ENCODE measurements at regions not wholly inside any gene's neighbourhood (a gene's known extent, or its start where the extent isn't known, plus 50 kb on each side); places are given as distances from the start of the nearest gene placed in this dataset.
"Not testable (repeated sequence)": the region's sequence is repeated elsewhere in the genome, so short reads cannot be mapped to it uniquely, and the experiment has no call there.

DNA sequence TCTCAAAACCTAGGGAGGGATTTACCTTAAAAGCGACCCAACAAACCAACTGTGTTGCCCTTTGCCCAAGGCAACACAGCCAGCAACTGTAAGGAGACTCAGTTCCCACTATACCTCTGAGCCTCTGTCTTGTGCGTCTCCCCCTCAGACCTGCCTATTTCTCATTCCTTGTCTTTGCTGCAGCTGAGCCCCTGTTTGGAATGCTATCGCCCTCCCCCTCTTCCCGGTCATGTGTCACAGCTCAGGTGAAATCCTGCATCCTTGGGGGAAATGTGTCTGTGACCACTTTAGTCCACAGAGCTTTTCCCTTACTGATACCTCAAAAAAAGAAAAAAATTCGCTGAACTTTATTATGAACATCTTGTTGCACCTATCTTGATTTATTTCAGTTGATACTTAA lies 52.0 kb upstream of the LRIG1 start:
- DNase-seq (ENCODE audit: low read depth): no peak

DNA sequence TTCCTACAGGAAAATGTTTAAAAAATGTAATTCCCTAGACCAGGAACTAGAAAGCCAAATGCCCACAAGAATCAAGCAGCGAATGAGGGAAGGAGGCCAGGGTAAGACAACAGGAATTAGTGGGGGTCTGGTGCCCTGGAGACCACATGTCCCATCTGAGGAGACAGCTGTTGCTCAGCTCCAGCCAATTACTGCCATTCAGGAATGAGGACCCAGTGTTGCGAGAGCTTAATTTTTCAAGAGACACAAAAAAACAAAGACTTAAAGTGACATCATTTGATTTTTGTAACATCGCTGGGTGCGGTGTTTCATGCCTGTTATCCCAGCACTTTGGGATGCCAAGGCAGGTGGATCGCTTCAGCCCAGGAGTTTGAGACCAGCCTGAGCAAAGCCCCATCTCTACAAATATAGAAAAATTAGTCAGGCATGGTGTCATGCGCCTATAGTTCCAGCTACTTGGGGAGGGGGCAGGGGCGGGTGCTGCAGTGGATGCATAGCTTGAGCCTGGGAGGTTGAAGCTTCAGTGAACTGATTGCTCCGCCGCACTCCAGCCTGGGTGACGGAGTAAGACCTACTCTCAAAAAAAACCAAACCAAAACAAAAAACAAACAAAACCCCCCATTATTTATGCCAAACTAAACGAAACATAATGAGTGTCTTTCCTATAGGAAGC lies 52.8 kb upstream of the LRIG1 start:
- DNase-seq (ENCODE audit: low read depth): no peak

DNA sequence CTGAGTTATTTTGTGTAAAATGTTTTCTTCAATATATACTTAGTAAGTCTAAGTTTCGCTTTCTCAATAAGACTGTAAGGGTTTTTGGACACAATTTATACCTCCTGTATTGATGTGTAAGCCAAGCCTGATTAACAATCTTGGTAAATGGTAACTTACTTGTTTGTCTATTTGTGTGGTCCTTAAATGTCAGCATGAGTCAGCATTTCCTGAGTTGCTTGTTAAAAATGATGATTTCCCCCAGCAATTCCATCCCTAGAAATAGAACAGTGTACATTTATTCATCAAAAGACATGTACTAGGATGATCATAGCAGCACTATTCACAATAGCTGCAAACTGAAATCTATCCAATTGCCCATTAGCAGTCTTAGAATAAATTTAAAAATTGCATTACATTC lies 53.4 kb upstream of the LRIG1 start:
- no peak for DNase-seq (ENCODE audit: low read depth)

GRCh38 chr3:66555214-66555844 lies 54.5 kb upstream of the LRIG1 start:
- no peak for DNase-seq (ENCODE audit: low read depth)

DNA sequence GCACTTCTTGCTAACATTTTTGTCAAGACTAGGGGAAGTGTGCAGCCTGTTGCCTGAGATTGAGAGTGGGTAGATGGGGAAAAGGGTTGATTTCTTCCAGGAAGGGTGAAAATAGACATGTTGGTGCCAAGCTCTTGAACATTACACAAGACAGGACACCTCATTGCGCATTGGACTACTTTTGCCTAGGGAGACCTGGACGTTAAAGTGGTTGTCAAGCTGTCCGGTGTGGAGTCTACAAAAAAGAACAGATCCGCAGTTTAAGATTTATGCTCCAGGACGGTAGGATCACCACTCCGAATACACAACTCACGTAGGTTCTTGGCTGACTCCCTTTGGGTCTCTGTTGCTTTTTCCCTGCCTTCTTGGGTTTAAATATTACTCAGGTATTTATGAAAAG lies 56.3 kb upstream of the LRIG1 start:
- DNase-seq (ENCODE audit: low read depth): no peak

DNA sequence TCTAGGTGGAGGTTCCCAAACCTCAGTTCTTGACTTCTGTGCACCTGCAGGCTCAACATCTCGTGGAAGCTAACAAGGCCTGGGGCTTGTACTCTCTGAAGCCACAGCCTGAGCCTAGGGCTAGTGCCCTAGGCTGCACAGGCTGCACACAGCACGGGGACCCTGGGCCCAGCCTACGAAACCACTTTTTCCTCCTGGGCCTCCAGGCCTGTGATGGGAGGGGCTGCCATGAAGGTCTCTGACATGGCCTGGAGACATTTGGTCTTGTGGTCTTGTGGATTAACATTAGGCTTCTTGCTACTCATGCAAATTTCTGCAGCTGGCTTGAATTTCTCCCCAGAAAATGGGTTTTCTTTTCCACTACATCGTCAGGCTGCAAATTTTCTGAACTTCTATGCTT lies 59.1 kb upstream of the LRIG1 start:
- DNase-seq (ENCODE audit: low read depth): not testable (repeated sequence)

DNA sequence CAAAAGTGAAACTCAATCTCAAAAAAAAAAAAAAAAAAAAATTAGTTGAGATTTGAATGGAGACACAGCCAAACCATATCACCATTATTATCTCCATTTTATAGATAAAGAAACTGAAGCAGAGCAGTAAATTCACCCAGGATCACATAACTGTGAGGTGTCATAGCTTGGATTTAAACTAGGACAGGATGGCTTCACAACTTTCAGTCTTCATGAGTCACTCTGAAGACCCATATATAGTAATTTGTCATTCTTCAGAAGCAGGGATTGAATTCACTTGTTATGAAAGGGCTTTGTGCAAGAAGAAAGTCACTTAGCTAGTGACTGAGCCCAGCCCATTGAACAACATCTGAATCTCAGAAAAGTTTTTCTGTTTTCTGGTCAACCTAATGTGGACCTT lies 60.5 kb upstream of the LRIG1 start:
- no peak for DNase-seq (ENCODE audit: low read depth)

DNA sequence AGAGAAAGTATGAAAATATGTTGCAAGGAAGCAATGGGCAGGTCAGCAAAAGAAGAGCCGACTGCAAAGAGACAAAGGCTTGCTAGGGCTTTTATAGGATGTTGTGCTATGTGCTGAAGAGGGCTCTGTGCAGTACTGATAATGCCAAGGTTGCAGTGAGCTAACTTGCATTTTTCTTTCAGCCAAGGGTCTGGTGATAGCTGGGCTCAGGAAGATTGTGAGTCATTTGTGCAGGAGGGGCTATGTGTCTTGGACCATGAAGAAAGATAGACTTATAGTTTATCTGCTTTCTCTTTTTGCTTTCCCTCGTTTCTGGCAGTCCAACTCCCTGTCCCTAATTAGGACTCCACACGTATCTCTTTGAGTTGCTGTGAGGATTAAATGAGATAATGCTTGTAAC lies 64.5 kb upstream of the LRIG1 start:
- DNase-seq (ENCODE audit: low read depth): no peak

DNA sequence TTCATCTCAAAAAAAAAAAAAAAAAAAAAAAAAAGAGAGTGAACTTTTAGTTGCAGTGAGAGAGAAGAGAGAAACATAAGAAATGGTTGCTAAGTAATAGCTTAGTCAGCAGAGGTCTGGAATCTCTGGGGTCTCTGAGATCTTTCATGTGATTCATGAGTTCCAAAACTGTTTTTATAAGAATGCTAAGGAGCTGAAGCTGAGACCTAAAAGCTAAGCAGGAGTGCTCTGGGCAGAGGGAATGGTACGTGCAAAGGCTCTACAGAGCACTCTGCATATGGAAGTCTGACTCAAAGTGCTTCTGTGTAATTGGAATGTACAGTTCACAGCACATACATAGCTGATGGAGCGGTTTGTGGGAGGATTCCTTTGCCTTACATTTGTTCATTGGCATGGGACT lies 66.3 kb upstream of the LRIG1 start:
- DNase-seq (ENCODE audit: low read depth): no peak

- DNase-seq (ENCODE audit: low read depth): no peak
Measured at GRCh38 chr3:66572090-66572675, 71.4 kb upstream of the LRIG1 start.

- no peak for DNase-seq (ENCODE audit: low read depth)
Measured at GRCh38 chr3:66572938-66573710, 72.3 kb upstream of the LRIG1 start.

- no peak for DNase-seq (ENCODE audit: low read depth)
Measured at GRCh38 chr3:66574091-66574490, 73.3 kb upstream of the LRIG1 start.

DNA sequence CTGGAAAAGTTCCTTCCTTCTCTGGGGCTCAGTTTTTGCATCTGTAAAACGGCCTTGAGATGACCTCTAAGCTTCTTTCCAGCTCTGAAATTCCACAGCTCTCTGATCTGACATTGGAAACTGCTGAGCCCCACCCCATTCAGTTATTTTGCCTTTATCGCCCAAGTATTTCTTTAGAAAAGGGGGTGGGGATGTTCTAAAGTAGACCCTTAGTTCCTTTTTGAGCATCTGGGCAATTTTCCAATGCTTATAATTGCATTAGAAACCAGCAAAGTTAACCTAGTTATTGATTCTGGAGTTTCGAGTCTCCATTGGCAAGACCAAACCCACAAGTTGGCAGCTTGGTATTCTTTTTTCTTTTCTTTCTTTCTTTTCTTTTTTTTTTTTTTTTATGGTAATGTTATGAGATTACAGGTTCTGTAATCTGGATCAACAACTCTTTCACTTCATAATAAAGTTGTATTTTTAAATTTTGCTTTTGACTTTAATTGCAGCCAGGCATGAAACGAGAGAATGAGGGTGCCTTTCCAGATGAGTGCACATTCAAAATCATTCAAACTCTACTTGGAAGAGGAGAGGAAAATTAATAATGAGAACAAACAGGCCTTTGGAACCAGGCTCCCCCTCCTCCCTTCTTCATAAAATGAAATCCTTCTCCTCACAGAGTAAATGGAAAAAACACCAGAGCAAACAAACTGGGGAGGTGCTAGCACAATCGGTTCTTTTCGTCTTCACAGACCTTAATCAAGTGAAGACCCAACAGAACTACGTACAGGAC lies 76.8 kb upstream of the LRIG1 start:
- no peak for DNase-seq (ENCODE audit: low read depth)

DNA sequence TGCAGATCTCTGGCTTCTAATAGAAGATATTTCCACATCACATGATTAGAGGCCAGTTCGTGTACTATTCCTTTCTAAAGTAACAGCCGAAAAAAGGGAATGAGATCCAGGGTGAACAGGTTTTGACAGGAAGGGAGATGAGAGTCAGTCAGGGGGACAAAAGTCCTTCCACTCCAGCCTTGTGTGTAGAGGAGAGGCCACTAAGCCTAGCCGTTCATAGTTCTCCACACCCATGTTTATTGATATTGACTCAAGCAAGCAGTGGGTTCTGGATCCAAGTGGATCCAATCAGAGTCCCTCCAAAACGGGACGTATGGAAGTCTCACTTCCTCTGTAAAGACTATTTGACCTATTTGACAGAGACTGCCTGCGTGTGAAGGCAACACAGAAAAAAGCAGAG lies 80.4 kb upstream of the LRIG1 start:
- DNase-seq (ENCODE audit: low read depth): no peak

GRCh38 chr3:66582721-66583423 lies 82.0 kb upstream of the LRIG1 start:
- DNase-seq (ENCODE audit: low read depth): peak; percentile 8

DNA sequence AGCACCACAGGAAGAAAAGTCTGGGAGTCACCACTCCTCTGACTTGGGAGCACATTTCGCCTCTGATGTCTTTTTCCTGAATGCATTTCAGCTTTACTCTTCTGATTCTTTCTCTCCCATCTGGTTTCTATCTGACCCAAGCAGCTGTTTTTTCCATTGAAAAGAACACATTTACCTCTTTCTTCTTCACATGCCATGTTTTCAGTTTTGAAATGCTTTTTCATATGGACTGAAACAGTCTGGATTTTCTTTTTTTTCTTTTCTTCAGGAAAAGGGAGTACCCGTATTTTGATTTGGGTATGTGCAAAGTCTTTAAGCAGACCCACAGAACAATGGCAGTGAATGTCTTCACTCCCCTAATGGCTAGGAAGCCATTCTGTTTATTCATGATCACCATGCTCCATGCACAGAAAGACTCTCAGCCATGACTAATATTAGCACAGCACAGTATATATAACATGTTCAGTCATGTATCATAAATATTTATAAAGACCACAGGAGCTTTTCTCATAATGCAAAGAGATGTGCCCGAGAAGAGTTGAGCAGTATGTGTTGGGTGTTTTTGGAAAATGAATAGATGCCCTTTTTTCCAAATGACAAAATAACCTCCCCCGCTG lies 82.7 kb upstream of the LRIG1 start:
- no peak for DNase-seq (ENCODE audit: low read depth)

GRCh38 chr3:66585520-66586095 lies 84.8 kb upstream of the LRIG1 start:
- DNase-seq (ENCODE audit: low read depth): no peak

- no peak for DNase-seq (ENCODE audit: low read depth)
Measured at GRCh38 chr3:66586853-66587252, 86.0 kb upstream of the LRIG1 start.

DNA sequence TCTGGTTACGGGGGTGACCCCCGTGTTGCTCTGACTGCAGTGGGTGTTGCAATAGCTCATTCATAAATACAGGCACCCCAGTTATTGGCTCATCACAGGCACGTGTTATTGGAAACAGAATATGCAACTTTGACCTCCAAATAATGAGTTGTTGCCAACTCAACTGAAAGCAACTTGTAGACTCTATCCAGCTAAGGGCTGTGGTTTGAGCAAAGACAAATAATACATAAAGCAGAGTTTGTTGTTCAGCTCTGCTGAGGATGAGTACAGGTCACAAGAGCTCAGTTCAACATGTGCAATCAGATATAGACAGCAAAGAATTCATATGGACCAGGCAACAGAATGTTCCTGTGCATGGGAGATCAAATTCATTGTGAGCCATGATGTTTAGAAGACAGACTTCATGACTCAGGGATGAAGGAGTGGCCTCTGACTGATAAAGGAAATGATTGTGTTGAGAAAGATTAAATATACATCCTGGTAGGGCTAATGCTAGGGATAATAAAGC lies 87.6 kb upstream of the LRIG1 start:
- no peak for DNase-seq (ENCODE audit: low read depth)

- no peak for DNase-seq (ENCODE audit: low read depth)
Measured at GRCh38 chr3:66592016-66592761, 91.4 kb upstream of the LRIG1 start.

Measured in stimulated activated CD8-positive, alpha-beta memory T cell treated with anti-CD3 and anti-CD28 coated beads, Interleukin-7, amount 100 ng/mL, for 24 hours (primary cell).